ENCODE measurements at regions not wholly inside any gene's neighbourhood (a gene's known extent, or its start where the extent isn't known, plus 50 kb on each side); places are given as distances from the start of the nearest gene placed in this dataset.

- TF ChIP-seq BCLAF1 (IDR thresholded peaks at IDR 0.05), result no peak
Observed at GRCh38 chr4:89595125-89595789, 241.7 kb downstream of the SNCA start (continued).

GRCh38 chr4:89590128-89590527 lies 246.8 kb downstream of the SNCA start:
- Histone ChIP-seq H3K79me2 (ENCODE audit: control insufficient read depth, insufficient read depth, low read length) (no peaks in the 10 kb centered on the region), H3K36me3 (ENCODE audit: control insufficient read depth in 2 of 2, insufficient read depth in 2 of 2, low read length in 1 of 2) (no peaks in the 10 kb centered on the region), H4K20me1 (ENCODE audit: control insufficient read depth, insufficient read depth) (no peaks in the 10 kb centered on the region), H3K27me3 (replicated peaks in 1 of 2; ENCODE audit: control insufficient read depth in 2 of 2, insufficient read depth in 2 of 2, low read length in 1 of 2) (no peaks in the 10 kb centered on the region), H3K27ac (ENCODE audit: control insufficient read depth, insufficient read depth) (no peak overlapping the region), H3K9me3 (replicated peaks; ENCODE audit: control insufficient read depth, insufficient read depth, low read length) (no peaks in the 10 kb centered on the region), H3K9ac (ENCODE audit: control insufficient read depth, insufficient read depth, low read length) (no peak overlapping the region), H2AFZ (ENCODE audit: control insufficient read depth, low read depth, low read length) (no peak overlapping the region), H3K4me3 (no peak overlapping the region), H3K4me1 (ENCODE audit: control insufficient read depth, insufficient read depth, low read length) (no peaks in the 10 kb centered on the region), H3K4me2 (ENCODE audit: control insufficient read depth, insufficient read depth) (no peak overlapping the region)
- CTCF ChIA-PET, result no interaction called here
- 39% methylated on average over 2 of the region's 2 CpGs for WGBS (ENCODE audit: insufficient coverage, insufficient replicate concordance, low lambda C conversion rate, missing lambda C conversion rate)
- POLR2A ChIA-PET, result no interaction called here
- intact Hi-C loops (cut with micrococcal nuclease; ENCODE audit: unreplicated experiment) (no loop called here), in situ Hi-C loops (cut with MboI) (no loop called here)
- SMC1A ChIA-PET (ENCODE audit: uncharacterized antibody, unreplicated experiment), result interaction anchor here (0.6 kb wide), 1 partner anchor 177 kb away, joined by 4 read pairs; no protein-coding TSS in a partner anchor
- RAD21 ChIA-PET (ENCODE audit: unreplicated experiment), result no interaction called here
- FAIRE-seq (no peak), DNase-seq (ENCODE audit: low read depth, low spot score) (no peak), ATAC-seq (no peak)
- BruUV-seq (replicated peaks), result no TSS peak
- TF ChIP-seq NKRF (conservative IDR thresholded peaks at IDR 0.05) (no peak), MTA3 (IDR thresholded peaks at IDR 0.05; ENCODE audit: borderline replicate concordance, low read length) (no peak), HSF1 (IDR thresholded peaks at IDR 0.05; ENCODE audit: low read depth, low read length) (no peak), RBBP5 (conservative IDR thresholded peaks at IDR 0.05) (no peak), CTCF (IDR thresholded peaks at IDR 0.05 in 2 of 3, conservative IDR thresholded peaks at IDR 0.05 in 1 of 3; ENCODE audit: control insufficient read depth in 2 of 3, extremely low read depth in 1 of 3, insufficient read depth in 1 of 3, low read depth in 3 of 3, low read length in 3 of 3) (no peak), SMAD1 (IDR thresholded peaks at IDR 0.05; ENCODE audit: low read depth, partially characterized antibody) (no peak), STAT1 (conservative IDR thresholded peaks at IDR 0.05) (no peak), POLR2AphosphoS2 (IDR thresholded peaks at IDR 0.05; ENCODE audit: low read depth, low read length) (no peak), NR2C1 (IDR thresholded peaks at IDR 0.05) (no peak), NRF1 (conservative IDR thresholded peaks at IDR 0.05; ENCODE audit: low read depth, low read length) (no peak), YBX1 (IDR thresholded peaks at IDR 0.05) (no peak)
